Neural cell (in vitro differentiated cells): ENCODE measurements at regions not wholly inside any gene's neighbourhood (a gene's known extent, or its start where the extent isn't known, plus 50 kb on each side); places are given as distances from the start of the nearest gene placed in this dataset.
"Not testable (repeated sequence)": the region's sequence is repeated elsewhere in the genome, so short reads cannot be mapped to it uniquely, and the experiment has no call there.

Experiments used
- H2AFZ ChIP-seq: fragments of 200-600, 300-800 bp; sonication (generic), shearing (Covaris generic); 2 replicates; pipeline ENCODE4 v1.6.0; 2014; ENCODE audit warnings: low read depth, mild to moderate bottlenecking, antibody characterized with exemption, low read length, moderate library complexity
- H3F3A ChIP-seq: fragments of 200-600 bp; shearing (Covaris generic); 2 replicates; pipeline ENCODE4 v1.6.1; 2016; ENCODE audit warnings: mild to moderate bottlenecking, moderate library complexity, mixed read lengths, antibody characterized with exemption, low read length; ENCODE audit not compliant: insufficient read depth, poor library complexity, severe bottlenecking
- H3K27ac ChIP-seq: fragments of 200-600, 300-800 bp; sonication (generic), shearing (Covaris generic); 2 replicates; pipeline ENCODE4 v1.5.1; 2014; ENCODE audit warnings: mild to moderate bottlenecking, low read length, moderate library complexity
- H3K27me3 ChIP-seq: fragments of 300-800, 200-600 bp; sonication (generic), shearing (Covaris generic); 2 replicates; pipeline ENCODE4 v1.6.0; 2014; ENCODE audit warnings: mild to moderate bottlenecking, low read depth, low read length, moderate library complexity; ENCODE audit not compliant: insufficient read depth
- H3K36me3 ChIP-seq: fragments of 300-800, 200-600 bp; sonication (generic), shearing (Covaris generic); 2 replicates; pipeline ENCODE4 v1.5.1; 2014; ENCODE audit warnings: mild to moderate bottlenecking, antibody characterized with exemption, low read length, moderate library complexity; ENCODE audit not compliant: insufficient read depth
- H3K4me2 ChIP-seq: fragments of 300-800, 200-600 bp; sonication (generic), shearing (Covaris generic); 2 replicates; pipeline ENCODE4 v1.6.0; 2014; ENCODE audit warnings: mild to moderate bottlenecking, low read length
- H3K4me3 ChIP-seq: fragments of 300-800, 200-600 bp; sonication (generic), shearing (Covaris generic); 2 replicates; pipeline ENCODE4 v1.5.1; 2014; ENCODE audit warnings: mild to moderate bottlenecking, low read length, moderate library complexity
- H3K79me2 ChIP-seq: fragments of 200-600 bp; shearing (Covaris generic); replicated peaks from 2 replicates; pipeline ENCODE4 v1.6.0; 2014; ENCODE audit warnings: mild to moderate bottlenecking, low read length, moderate library complexity; ENCODE audit not compliant: insufficient read depth
- H3K9ac ChIP-seq: fragments of 300-800, 200-600 bp; sonication (generic), shearing (Covaris generic); 2 replicates; pipeline ENCODE4 v1.6.1; 2016; ENCODE audit warnings: mild to moderate bottlenecking, low read length, mixed read lengths
- H3K9me2 ChIP-seq: fragments of 200-600 bp; shearing (Covaris generic); 2 replicates; pipeline ENCODE4 v1.6.1; 2016; ENCODE audit warnings: mild to moderate bottlenecking, low read length, mixed read lengths; ENCODE audit not compliant: insufficient read depth
- H3K9me3 ChIP-seq: fragments of 200-600, 300-800 bp; sonication (generic), shearing (Covaris generic); 2 replicates; pipeline ENCODE4 v1.6.1; 2016; ENCODE audit warnings: mild to moderate bottlenecking, mixed run types, low read length, moderate library complexity, mixed read lengths
- H4K20me1 ChIP-seq: fragments of 200-600 bp; shearing (Covaris generic); 2 replicates; pipeline ENCODE4 v1.6.1; 2016; ENCODE audit warnings: mild to moderate bottlenecking, mixed run types; ENCODE audit not compliant: insufficient read depth
- CTCF ChIP-seq: fragments of 450-650 bp; IDR thresholded peaks from 2 replicates; pipeline ENCODE4 v1.5.1; 2014; ENCODE audit warnings: antibody characterized with exemption, mild to moderate bottlenecking, moderate library complexity; ENCODE audit not compliant: poor library complexity, severe bottlenecking
- EP300 ChIP-seq: fragments of 450-650 bp; conservative IDR thresholded peaks from 2 replicates; pipeline ENCODE4 v1.6.1; 2014; ENCODE audit warnings: antibody characterized with exemption, mild to moderate bottlenecking, moderate library complexity; ENCODE audit not compliant: poor library complexity, severe bottlenecking
- EZH2 ChIP-seq: fragments of 200-600, 300-800 bp; shearing (Covaris generic), sonication (generic); IDR thresholded peaks from 2 replicates; pipeline ENCODE4 v1.6.1; 2014; ENCODE audit warnings: antibody characterized with exemption, low read length, borderline replicate concordance, mild to moderate bottlenecking; ENCODE audit not compliant: insufficient read depth, poor library complexity, severe bottlenecking
- MXI1 ChIP-seq: fragments of 450-650 bp; conservative IDR thresholded peaks from 2 replicates; pipeline ENCODE4 v1.6.1; 2014; ENCODE audit warnings: antibody characterized with exemption, mild to moderate bottlenecking; ENCODE audit not compliant: poor library complexity, severe bottlenecking
- POLR2AphosphoS5 ChIP-seq: IDR thresholded peaks from 2 replicates; pipeline ENCODE4 v1.6.1; 2012
- RAD21 ChIP-seq: fragments of 450-650 bp; conservative IDR thresholded peaks from 2 replicates; pipeline ENCODE4 v1.6.1; 2014; ENCODE audit warnings: antibody characterized with exemption, mild to moderate bottlenecking, moderate library complexity
- REST ChIP-seq: IDR thresholded peaks from 2 replicates; pipeline ENCODE4 v1.6.1; 2012; ENCODE audit warnings: borderline replicate concordance
- SMC3 ChIP-seq: fragments of 450-650 bp; conservative IDR thresholded peaks from 2 replicates; pipeline ENCODE4 v1.6.1; 2014; ENCODE audit warnings: antibody characterized with exemption, mild to moderate bottlenecking, moderate library complexity; ENCODE audit not compliant: poor library complexity
- TAF1 ChIP-seq: IDR thresholded peaks from 2 replicates; pipeline ENCODE4 v1.6.1; 2012; ENCODE audit warnings: low read depth

GRCh38 chr2:149761611-149762010 lies 174.0 kb upstream of the MMADHC start:
- Histone ChIP-seq H3F3A (no peaks in the 10 kb centered on the region), H3K9me2 (no peaks in the 10 kb centered on the region), H3K9me3 (no peaks in the 10 kb centered on the region), H3K27me3 (no peaks in the 10 kb centered on the region), H3K79me2 (no peaks in the 10 kb centered on the region), H3K4me2 (no peak overlapping the region), H3K36me3 (no peaks in the 10 kb centered on the region), H3K4me3 (no peak overlapping the region), H4K20me1 (no peaks in the 10 kb centered on the region), H3K27ac (no peak overlapping the region), H3K9ac (no peak overlapping the region), H2AFZ (no peak overlapping the region)
- TF ChIP-seq POLR2AphosphoS5 (no peak), CTCF (no peak), SMC3 (no peak), EZH2 (no peak), TAF1 (no peak), RAD21 (no peak), MXI1 (no peak), REST (no peak), EP300 (no peak)

DNA sequence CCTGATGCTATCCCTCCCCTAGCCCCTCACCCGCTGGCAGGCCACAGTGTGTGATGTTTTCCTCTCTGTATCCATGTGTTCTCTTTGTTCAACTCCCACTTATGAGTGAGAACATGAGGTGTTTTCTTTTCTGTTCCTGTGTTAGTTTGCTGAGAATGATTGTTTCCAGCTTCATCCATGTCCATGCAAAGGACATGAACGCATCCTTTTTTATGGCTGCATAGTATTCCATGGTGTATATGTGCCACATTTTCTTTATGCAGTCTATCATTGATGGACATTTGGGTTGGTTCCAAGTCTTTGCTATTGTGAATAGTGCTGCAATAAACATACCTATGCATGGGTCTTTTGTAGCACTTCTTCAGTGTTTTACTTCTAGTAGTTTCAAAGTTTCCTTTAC lies 171.8 kb upstream of the MMADHC start:
- not testable (repeated sequence) for H4K20me1 ChIP-seq, H3K36me3 ChIP-seq, H3K9ac ChIP-seq, H3K27ac ChIP-seq, H3K9me3 ChIP-seq, H3K4me2 ChIP-seq, H3K9me2 ChIP-seq, H3F3A ChIP-seq, H2AFZ ChIP-seq, H3K27me3 ChIP-seq, H3K4me3 ChIP-seq, H3K79me2 ChIP-seq

GRCh38 chr2:149754722-149755121 lies 167.1 kb upstream of the MMADHC start:
- H3K9me3 ChIP-seq, H4K20me1 ChIP-seq, H3K9ac ChIP-seq, H3K9me2 ChIP-seq, H3K4me2 ChIP-seq, H3K27me3 ChIP-seq, H3K4me3 ChIP-seq, H3K79me2 ChIP-seq, H3K36me3 ChIP-seq, H3K27ac ChIP-seq, H2AFZ ChIP-seq, H3F3A ChIP-seq: not testable (repeated sequence)
